ENCODE measurements at regions not wholly inside any gene's neighbourhood (a gene's known extent, or its start where the extent isn't known, plus 50 kb on each side); places are given as distances from the start of the nearest gene placed in this dataset.

DNA sequence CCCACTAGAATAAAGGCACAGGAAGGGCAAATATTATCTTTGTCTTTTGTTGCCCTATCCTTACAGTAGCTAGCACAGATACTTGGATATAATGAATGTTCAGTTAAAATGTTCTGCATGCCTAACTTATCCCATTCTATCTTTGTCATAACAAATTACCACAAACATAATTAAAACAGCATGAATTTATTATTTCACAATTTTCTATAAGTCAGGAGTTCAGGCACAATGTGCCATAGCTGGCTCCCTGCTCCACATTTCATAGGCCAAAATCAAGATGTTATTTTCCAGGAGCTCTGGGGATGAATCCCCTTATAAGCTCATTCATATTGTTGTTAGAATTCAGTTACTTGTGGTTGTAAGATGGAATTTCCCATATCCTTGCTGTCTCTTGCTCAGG, 975.5 kb downstream of the IGSF11 start:
- TF ChIP-seq, protein P1, sequence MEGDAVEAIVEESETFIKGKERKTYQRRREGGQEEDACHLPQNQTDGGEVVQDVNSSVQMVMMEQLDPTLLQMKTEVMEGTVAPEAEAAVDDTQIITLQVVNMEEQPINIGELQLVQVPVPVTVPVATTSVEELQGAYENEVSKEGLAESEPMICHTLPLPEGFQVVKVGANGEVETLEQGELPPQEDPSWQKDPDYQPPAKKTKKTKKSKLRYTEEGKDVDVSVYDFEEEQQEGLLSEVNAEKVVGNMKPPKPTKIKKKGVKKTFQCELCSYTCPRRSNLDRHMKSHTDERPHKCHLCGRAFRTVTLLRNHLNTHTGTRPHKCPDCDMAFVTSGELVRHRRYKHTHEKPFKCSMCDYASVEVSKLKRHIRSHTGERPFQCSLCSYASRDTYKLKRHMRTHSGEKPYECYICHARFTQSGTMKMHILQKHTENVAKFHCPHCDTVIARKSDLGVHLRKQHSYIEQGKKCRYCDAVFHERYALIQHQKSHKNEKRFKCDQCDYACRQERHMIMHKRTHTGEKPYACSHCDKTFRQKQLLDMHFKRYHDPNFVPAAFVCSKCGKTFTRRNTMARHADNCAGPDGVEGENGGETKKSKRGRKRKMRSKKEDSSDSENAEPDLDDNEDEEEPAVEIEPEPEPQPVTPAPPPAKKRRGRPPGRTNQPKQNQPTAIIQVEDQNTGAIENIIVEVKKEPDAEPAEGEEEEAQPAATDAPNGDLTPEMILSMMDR (IDR thresholded peaks at IDR 0.05): no peak

DNA sequence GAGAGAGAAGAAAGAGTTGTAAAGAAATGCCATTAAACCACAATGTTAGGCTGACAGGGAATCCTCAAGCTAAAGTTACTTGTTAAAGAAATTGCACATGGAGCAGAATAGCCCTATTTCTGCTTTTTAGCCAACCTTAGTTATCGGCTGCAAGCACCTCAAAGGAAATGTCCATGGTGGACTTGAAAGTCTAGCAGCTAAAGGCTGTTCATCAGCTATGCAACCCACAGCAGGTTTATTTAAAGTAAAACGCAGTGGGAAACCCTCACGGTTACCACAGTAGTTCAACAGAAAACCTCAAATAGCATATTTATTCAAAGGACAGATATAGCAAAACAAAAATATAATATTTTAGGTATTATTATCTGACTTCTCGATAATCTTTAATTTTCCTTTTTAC, 967.2 kb downstream of the IGSF11 start:
- TF ChIP-seq, protein P1 (IDR thresholded peaks at IDR 0.05): no peak

DNA sequence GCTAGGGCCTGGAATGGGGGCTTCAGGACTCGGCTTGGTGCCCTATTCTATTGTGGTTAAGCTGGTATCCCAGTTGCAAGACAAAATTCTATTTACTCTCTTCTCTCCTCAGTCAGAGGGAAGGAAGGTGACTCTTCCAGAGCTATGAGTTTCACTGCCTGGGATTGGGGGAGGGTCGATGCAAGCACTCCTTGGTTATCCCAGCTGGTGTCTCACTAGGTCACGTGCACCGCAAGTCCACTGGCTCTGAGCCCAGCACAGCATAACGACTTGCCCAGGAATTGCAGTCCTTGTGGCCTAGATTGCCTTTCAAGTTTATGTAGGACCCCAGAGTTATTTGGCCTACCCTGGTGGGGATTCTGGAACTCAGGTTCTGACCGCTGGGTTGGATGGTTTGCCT, 958.8 kb downstream of the IGSF11 start:
- TF ChIP-seq, protein P1 (IDR thresholded peaks at IDR 0.05): no peak

DNA sequence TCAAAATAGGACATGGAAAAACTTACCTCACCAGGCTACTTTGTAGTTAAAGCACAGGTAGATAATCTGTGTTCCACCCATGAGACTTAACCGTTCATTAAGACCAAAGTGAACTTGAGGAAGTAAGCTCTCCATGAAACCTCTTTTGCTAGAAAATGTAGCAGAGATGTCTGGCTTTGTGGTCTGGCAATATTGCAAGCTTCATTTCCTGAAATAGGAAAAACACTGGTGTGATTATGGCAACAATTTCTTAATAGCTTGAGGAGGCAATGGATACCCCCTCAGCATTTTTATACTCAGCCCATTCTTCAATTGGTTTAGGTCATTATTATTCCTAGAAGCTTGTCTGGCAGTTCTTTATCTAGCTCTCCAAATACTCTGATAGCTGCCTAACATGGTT, 957.3 kb downstream of the IGSF11 start:
- TF ChIP-seq, protein P1 (IDR thresholded peaks at IDR 0.05): no peak

DNA sequence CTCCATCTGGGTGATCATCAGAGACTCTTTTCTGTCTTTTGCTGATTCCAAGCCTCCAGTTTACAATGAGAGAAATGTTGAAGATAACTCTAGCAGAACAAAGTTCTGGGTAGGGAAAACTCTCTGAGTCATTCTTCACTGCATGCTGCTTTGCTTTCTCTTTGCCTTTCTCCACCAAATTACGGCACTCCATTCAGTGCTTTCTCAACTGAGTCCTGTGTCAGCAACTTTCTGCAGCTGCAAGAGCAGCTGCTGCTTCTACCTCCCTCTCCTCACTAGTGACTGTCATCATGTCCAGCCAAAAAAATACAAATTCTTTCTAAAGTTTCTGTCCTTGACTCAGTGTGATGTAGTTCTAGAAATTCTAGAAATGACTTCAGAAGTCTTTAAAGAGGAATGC, 953.8 kb downstream of the IGSF11 start:
- TF ChIP-seq, protein P1 (IDR thresholded peaks at IDR 0.05): no peak

DNA sequence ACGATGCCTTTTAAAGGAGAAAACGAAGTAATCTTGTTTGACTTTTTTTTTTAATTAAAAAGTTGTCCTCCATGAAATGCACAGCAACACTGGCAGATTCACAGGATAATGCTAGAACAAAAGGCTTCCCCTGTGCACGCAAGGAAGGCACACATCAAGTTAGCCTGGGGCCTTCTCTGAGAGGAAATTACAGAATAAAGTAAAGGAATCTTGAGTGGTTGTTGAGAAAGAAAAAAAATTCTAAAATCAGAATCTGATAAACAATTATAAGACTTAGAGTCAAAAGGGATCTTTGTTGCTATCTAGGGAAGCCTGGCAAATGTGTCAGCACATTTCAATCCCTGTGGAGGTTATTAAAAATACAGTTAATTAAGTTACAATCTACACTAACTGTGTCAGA, 946.0 kb downstream of the IGSF11 start:
- TF ChIP-seq, protein P1 (IDR thresholded peaks at IDR 0.05): no peak

DNA sequence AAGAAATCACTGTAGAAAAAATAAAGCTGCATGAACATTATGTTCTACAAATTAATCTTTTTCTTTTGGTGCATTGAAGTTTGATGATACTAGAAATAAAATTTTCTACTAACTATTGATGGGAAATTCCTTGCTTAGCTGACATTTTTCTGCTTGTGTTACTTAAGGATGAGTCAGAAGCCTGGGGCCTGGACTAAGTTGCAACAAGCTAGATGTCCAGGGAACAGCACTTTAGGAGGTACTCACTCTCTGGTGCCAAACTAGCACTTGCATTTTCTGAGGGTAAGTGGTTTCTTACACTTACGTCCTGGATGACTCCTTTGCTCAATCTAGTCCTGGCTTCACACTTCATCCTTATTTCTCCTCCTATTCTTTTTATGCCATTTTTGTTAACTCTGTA, 945.1 kb downstream of the IGSF11 start:
- TF ChIP-seq, protein P1 (IDR thresholded peaks at IDR 0.05): no peak

DNA sequence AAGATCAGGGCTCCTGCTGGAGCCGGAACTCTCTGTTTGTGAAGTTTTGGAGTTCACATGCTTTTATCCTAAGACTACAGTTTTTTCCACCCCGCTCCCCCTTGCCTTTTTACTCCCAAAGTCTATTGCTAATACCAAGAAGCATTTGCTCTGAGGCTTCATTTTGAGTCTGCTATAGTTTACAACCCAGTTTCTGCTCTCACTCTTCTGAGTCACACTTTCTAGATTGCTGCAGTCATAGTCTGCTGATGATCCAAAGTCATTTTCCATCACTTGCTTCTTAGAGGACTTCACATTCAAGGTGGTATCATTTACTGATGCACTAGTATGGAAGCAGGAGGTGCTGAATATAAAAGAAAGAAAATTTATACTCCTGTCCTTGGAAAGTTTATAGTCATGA, 937.4 kb downstream of the IGSF11 start:
- TF ChIP-seq, protein P1 (IDR thresholded peaks at IDR 0.05): no peak

Data from LNCAP (cell line).